NB4 (cell line): ENCODE measurements at regions not wholly inside any gene's neighbourhood (a gene's known extent, or its start where the extent isn't known, plus 50 kb on each side); places are given as distances from the start of the nearest gene placed in this dataset.

Source experiments
- CTCF ChIP-seq: IDR thresholded peaks from one replicate; pipeline ENCODE4 v1.5.1; 2012; ENCODE audit warnings: low read depth, low read length
- MAX ChIP-seq: IDR thresholded peaks from 2 replicates; pipeline ENCODE4 v1.6.1; 2011; ENCODE audit warnings: low read depth, low read length

- no peak for TF ChIP-seq CTCF
- TF ChIP-seq MAX: no peak
These were observed 410.2 kb downstream of the PRR16 start for GRCh38 chr5:120874081-120874862.
